GM19025 (cell line): ENCODE measurements at regions not wholly inside any gene's neighbourhood (a gene's known extent, or its start where the extent isn't known, plus 50 kb on each side); places are given as distances from the start of the nearest gene placed in this dataset.
A peak's percentile ranks its signal among the peaks of the same experiment; 100 is the strongest.
"Not testable (repeated sequence)": the region's sequence is repeated elsewhere in the genome, so short reads cannot be mapped to it uniquely, and the experiment has no call there.

Experiments
- ATAC-seq: cut with Tn5 transposase; IDR thresholded peaks from one replicate; pipeline ENCODE4 v1.9.1; 2021; ENCODE audit warnings: mild to moderate bottlenecking, low read depth, moderate library complexity; ENCODE audit not compliant: unreplicated experiment

DNA sequence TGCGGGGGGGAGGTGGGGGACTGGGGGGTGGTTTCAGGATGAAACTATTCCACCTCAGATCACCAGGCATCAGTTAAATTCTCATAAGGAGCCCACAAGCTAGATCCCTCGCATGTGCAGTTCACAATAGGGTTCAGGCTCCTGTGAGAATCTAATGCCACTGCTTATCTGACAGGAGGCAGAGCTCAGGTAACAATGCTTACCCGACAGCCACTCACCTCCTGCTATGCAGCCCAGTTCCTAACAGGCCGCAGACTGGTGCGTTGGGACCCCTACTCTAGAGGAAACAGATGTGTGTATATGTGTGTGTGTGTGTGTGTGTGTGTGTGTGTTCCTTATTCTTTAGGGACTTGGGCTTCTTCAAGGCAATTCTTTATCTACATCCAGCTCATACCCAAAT is 352.3 kb upstream of the CCNH start:
- ATAC-seq: no peak

GRCh38 chr5:87762631-87763030 is 349.9 kb upstream of the CCNH start:
- no peak for ATAC-seq

GRCh38 chr5:87756951-87757350 is 344.2 kb upstream of the CCNH start:
- ATAC-seq: no peak

- no peak for ATAC-seq
These were observed 342.6 kb upstream of the CCNH start for GRCh38 chr5:87755360-87755759.

GRCh38 chr5:87754009-87754757 is 341.5 kb upstream of the CCNH start:
- ATAC-seq: no peak

- no peak for ATAC-seq
These were observed 339.6 kb upstream of the CCNH start for GRCh38 chr5:87752362-87752761.

DNA sequence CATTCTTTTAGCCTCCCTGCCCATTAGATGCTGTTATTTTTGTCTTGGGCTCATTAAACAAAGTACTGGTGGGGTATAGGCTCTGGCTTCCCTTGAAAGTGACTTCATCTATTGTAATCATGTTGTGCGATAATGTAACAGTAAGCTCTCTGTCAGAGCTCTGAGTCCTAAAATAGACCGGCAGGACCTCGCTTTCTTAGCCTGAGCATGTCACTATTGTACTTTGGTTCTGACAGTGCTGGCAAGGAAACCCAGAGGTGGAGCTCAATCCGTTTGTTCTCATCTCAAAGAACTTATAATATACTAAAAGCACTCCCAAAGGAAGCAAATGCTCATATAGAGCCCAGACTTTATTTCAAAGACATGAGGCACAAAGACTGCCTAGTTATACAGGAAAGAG is 339.1 kb upstream of the CCNH start:
- no peak for ATAC-seq

DNA sequence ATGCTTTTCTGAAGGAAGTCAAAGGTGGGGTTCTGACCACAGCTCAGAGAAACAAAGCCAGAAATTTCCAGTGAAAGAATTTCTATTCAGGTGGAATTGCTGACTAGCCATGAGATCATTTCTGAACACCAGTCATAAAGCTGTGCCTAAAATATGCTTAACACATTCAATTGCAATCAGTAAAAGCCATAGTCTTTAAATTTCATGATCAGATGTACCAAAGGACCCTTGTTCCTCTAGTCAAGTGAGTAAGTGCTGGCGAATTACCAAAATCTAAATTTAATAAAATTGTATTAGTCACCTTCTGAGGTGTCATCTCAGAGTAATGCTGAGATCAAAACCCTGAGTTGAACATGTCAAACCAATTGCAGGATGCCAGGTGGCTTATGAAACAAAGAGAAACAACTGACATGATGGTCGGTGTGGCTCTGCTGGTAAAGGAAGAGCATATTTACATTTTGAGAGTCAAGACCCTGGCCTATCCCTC is 334.2 kb upstream of the CCNH start:
- ATAC-seq: no peak

DNA sequence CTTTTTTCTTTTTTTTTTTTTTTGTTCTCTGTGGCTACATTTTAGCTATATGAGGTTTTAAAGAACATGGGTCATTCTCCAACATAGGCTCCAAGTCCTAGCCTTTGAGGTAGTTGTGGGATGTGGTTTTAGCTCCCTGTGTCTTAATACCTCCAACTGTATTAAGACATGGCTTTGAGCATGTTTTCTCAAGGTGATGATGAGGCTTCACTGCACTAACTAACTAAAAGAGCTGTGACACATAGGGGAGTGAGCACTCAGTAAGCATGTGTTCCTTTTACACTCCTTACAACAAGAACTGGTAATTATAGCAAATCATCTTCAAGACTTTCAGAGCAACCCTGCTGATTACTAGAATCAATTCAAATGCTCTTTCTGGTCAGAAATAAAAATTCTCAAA is 333.6 kb upstream of the CCNH start:
- no peak for ATAC-seq

GRCh38 chr5:87741881-87742280 is 329.2 kb upstream of the CCNH start:
- no peak for ATAC-seq

- no peak for ATAC-seq
These were observed 323.2 kb upstream of the CCNH start for GRCh38 chr5:87735923-87736322.

DNA sequence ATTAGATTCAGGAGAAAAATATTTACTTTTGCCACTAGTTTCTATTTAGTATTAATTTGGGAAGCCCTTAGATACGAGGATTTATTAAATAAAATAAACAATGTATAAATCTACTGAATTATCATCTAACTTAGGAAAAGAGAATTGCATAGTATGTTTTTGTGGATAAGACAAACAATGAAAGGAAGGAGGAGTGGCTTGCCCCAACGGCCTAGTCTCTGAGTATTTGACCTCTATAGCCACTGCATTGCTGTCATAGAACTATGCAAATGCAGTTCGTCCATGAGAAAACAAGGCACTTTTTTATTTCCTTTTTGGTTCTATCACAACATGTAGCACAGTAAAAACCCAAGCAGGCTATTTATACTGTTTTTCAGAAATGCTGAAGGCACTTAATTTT is 321.2 kb upstream of the CCNH start:
- ATAC-seq: no peak

GRCh38 chr5:87732875-87733768 is 320.4 kb upstream of the CCNH start:
- no peak for ATAC-seq

DNA sequence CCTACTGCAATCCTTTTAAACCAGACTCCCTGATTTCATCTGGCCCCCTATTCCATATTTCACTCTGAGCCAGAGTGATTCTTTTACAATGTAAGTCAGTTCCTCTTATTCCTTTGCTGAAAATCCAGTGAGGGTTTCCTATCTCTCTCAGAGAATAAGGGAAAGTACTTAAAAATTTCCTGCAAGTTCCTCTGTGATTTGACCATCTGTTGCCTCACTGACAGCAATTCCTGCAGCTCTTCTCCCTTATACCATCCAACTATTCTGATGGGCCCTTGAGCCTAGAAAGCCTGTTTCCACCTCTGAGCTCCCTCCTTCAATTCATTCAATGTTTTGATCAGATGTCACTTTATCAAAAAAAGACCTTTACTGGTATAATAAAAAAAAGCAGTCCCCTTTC is 317.1 kb upstream of the CCNH start:
- ATAC-seq: no peak

DNA sequence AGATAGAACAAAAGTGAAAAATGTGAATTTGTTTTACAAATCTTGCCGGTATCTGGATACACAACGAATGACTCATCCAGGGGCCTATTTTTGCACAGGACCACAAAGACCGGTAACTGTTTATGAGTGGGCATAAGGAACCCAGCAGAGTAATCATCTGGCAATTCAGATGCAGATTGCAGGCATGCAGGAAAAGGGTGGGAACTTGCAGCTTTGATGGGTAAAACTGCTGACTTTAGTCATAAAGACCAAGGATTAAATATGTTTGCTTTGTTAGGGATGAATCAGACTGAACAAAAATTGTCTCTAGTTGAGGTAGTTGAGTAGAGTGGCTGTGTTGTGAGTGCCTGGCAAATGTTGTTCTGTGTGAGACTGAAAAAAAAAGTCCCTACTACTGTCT is 309.6 kb upstream of the CCNH start:
- no peak for ATAC-seq

DNA sequence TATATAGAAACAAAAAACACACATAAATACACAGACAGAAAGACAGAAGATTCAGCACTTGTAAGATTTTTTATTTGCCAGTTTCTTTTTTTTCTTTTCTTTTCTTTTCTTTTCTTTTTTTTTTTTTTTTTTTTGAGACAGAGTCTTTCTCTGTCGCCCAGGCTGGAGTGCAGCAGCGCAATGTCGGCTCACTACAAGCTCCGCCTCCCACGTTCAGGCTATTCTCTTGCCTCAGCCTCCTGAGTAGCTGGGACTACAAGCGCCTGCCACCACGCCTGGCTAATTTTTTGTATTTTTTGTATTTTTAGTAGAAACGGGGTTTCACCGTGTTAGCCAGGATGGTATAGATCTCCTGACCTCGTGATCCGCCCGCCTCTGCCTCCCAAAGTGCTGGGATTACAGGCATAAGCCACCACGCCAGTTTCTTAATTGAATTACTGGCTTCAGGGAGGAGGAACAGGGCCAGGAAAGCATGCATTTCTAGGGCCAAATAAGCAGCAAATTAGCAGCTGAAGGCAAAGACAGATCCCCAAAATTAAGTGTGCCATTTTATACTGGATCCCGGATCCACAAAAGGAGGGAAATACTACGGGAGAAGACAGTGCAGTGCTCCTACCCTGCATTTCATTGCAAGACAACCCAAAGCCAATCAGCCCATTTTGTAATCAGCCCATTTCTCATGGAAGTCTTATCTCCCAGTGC is 305.6 kb upstream of the CCNH start:
- ATAC-seq: not testable (repeated sequence)

GRCh38 chr5:87717761-87718160 is 305.0 kb upstream of the CCNH start:
- ATAC-seq: no peak

DNA sequence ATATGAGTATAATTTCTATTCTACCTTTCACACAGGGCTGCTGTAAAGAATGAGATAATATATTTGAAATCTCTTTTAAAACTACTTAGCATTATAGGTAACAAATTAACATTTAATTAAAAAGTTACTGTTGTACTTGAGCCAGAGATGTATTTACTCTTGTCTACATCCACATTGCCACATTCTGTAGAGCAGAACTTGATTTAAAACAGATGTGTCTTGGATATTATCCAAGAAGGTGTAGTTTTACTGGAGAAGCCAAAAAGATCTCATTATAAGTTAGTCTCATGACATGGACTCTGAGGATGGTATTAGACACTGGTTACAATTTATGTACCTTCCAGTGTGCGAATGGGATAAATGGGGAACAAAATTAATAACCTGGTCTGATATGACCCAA is 293.1 kb upstream of the CCNH start:
- no peak for ATAC-seq

- ATAC-seq: peak; percentile 61
These were observed 274.2 kb upstream of the CCNH start for GRCh38 chr5:87686975-87687374.

DNA sequence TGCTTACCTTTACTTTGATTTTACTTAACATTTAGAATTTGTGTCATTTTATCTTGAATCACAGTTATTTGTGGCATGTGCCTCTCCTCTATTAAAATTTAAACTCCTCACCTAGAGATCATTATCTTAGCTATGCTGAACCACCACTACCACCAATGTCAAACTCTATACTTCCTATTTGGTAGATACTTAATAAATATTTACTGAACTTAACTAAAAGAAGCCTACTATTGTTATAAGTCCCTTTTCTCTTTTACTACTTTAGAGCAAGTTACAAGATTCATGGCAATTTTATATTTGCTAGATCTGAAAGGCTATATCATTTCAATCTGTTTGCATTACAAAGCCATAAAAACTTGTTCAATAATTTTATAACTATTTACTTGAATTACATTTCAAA is 273.3 kb upstream of the CCNH start:
- ATAC-seq: no peak

GRCh38 chr5:87674235-87674634 is 261.5 kb upstream of the CCNH start:
- no peak for ATAC-seq
